GM23338 (cell line): ENCODE measurements at regions not wholly inside any gene's neighbourhood (a gene's known extent, or its start where the extent isn't known, plus 50 kb on each side); places are given as distances from the start of the nearest gene placed in this dataset.

Experiments
- EZH2 ChIP-seq: fragments of 200-600 bp; sonication (generic); IDR thresholded peaks from one replicate; pipeline ENCODE4 v1.8.0; 2017; ENCODE audit warnings: antibody characterized with exemption, mild to moderate bottlenecking, low read depth; ENCODE audit not compliant: unreplicated experiment
- EZH2phosphoT487 ChIP-seq: fragments of 200-600 bp; sonication (generic); IDR thresholded peaks from one replicate; pipeline ENCODE4 v1.8.1; 2018; ENCODE audit warnings: antibody characterized with exemption; ENCODE audit not compliant: unreplicated experiment
- POLR2AphosphoS5 ChIP-seq: IDR thresholded peaks from 2 replicates; pipeline ENCODE4 v1.6.1; 2016; ENCODE audit warnings: antibody characterized with exemption, low read depth
- TF ChIP-seq, protein P1 (sequence below), 2 experiments: fragments of 200-600 bp in 1 of 2; sonication (generic) in 1 of 2; conservative IDR thresholded peaks; 2 replicates each; pipeline versions ENCODE4 v1.5.1 to v1.6.1; 2016 to 2017; ENCODE audit warnings: antibody characterized with exemption in 2 of 2, low read depth in 2 of 2, mild to moderate bottlenecking in 2 of 2, moderate library complexity in 1 of 2

GRCh38 chr22:22072169-22072836, 89.7 kb upstream of the TOP3B start:
- TF ChIP-seq, protein P1, sequence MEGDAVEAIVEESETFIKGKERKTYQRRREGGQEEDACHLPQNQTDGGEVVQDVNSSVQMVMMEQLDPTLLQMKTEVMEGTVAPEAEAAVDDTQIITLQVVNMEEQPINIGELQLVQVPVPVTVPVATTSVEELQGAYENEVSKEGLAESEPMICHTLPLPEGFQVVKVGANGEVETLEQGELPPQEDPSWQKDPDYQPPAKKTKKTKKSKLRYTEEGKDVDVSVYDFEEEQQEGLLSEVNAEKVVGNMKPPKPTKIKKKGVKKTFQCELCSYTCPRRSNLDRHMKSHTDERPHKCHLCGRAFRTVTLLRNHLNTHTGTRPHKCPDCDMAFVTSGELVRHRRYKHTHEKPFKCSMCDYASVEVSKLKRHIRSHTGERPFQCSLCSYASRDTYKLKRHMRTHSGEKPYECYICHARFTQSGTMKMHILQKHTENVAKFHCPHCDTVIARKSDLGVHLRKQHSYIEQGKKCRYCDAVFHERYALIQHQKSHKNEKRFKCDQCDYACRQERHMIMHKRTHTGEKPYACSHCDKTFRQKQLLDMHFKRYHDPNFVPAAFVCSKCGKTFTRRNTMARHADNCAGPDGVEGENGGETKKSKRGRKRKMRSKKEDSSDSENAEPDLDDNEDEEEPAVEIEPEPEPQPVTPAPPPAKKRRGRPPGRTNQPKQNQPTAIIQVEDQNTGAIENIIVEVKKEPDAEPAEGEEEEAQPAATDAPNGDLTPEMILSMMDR (conservative IDR thresholded peaks at IDR 0.05; ENCODE audit: low read depth in 2 of 2) = no peak
- no peak for TF ChIP-seq EZH2
- no peak for TF ChIP-seq POLR2AphosphoS5
- TF ChIP-seq EZH2phosphoT487 = no peak
